GM04503 (cell line): ENCODE measurements at regions not wholly inside any gene's neighbourhood (a gene's known extent, or its start where the extent isn't known, plus 50 kb on each side); places are given as distances from the start of the nearest gene placed in this dataset.
"Not testable (repeated sequence)": the region's sequence is repeated elsewhere in the genome, so short reads cannot be mapped to it uniquely, and the experiment has no call there.

ENCODE experiments used
- DNase-seq: peaks from one replicate; pipeline ENCODE4 v3.0.0-alpha.2; 2012; ENCODE audit warnings: low read depth

DNA sequence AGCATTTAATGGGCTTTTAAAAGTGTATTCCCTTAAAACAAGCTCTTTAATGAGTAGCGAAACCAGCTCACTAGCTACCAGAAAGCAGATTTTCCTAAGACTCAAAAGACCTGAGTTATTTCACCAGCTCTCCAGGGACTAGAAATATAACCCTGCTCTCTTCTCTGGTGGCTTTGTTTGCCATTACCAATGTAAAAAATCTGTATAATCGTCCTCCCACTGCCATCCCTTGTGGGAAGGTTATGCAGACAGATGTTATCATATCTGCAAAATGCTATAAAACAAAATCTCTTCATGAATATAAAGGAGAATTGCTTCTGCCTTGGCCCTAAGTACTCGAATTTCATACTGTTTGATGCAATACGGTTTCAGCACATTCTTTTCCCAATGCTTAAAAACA lies 335.2 kb downstream of the NUP35 start:
- no peak for DNase-seq

DNA sequence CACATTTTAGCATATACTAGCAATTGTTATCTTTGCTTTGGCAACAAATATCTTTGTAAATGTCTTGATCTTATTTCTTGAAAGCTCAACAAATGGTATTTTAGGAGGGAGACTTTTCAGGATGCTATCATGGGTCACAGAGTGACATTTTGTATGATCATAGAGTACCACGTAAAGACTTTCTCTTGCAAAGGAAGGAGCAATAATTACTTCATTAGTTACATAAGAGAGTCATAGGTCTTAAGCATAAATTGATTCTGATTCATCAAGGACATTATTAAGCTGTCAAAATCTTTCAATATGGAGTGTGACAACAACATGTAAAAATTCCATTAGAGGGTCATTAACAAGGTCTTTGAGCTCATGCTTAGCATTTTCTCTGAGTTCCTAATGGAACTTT lies 339.6 kb downstream of the NUP35 start:
- DNase-seq: no peak

DNA sequence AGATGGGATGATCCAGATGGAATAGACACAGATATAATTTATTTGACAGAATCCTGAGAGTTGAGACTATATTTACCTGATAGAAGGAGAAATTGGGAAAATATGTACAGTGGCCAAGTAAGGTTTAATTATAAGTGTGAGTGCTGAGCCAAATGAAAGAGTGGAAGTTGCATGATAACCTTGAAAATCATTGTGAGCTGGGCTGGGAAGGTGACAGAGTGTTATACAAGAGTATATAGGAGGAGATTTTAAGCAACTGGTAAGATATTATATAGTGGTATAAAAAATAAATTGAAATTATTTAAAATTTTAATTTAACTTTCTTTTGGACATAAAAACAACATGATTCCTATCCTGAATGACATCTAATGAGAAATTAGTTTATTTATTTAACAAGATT lies 340.8 kb downstream of the NUP35 start:
- DNase-seq: no peak

GRCh38 chr2:183474912-183475695 lies 350.9 kb downstream of the NUP35 start:
- DNase-seq: no peak

DNA sequence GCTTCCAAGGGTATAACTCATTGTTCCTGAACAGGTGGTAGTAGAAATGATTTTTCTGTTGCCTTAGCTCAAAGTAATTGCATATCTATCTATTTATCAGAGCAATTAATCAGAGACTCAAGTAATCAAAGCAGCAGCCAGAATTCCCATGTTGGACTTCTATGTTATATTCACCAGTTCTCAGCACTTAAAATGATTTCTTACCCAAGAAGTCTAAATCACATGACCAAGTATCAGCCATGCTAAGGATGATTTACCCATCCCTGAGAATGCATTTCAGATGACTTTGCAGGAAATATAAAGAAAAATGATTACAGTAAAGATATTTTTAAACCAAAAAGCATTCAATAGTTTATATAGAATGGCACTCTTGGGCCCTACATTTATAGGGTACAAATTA lies 352.2 kb downstream of the NUP35 start:
- no peak for DNase-seq

DNA sequence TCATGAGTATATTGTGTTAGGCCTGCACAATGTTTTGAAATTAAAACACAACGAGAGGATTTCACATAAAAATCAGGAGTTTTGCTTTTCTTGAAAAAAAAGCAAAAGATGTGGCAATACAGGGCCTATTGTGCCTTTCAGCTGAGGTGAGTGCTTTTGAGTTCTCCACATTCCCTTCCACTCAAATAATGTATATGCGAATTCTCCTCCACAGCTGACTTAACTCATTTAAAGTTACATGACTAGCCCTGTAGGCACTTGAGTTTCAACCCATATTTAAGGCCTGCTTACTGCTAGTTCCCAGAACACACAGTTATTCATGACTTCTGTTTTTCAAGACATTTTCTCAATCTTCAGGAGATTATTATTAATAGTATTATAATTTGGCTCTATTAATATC lies 353.1 kb downstream of the NUP35 start:
- DNase-seq: no peak

DNA sequence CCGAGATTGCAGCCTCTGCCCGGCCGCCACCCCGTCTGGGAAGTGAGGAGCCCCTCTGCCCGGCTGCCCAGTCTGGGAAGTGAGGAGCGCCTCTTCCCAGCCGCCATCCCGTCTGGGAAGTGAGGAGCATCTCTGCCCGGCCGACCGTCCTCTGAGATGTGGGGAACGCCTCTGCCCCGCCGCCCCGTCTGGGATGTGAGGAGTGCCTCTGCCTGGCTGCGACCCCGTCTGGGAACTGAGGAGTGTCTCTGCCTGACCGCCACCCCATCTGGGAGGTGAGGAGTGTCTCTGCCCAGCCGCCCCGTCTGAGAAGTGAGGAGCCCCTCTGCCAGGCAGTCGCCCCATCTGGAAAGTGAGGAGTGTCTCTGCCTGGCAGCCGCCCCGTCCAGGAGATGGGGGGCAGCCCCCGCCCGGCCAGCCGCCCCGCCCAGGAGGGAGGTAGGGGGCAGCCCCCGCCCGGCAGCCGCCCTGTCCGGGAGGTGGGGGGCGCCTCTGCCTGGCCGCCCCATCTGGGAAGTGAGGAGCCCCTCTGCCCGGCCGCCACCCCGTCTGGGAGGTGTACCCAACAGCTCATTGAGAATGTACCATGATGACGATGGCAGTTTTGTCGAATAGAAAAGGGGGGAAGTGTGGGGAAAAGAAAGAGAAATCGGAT lies 354.8 kb downstream of the NUP35 start:
- DNase-seq: not testable (repeated sequence)

DNA sequence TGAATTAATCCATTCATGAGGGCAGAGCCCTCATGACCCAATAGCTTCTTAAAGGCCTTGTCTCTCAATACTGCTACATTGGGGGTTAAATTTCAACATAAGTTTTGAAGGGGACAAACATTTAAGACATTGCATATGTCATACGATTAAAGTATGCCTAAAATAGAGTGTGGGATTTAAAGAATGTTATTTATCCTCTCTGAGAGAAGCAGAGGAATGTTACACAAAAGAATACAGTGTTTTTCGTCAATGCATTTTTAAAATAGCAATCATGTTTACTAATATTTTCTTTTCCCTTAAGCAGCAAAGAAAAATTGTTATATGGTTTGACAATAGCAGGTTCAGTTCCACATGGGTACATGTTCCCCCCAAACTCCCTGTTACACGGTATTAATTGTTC lies 363.1 kb downstream of the NUP35 start:
- DNase-seq: no peak

GRCh38 chr2:183488421-183488820 lies 364.2 kb downstream of the NUP35 start:
- no peak for DNase-seq

GRCh38 chr2:183490489-183490888 lies 366.2 kb downstream of the NUP35 start:
- DNase-seq: no peak

- DNase-seq: no peak
Measured at GRCh38 chr2:183490914-183491313, 366.7 kb downstream of the NUP35 start.

GRCh38 chr2:183493040-183493439 lies 368.8 kb downstream of the NUP35 start:
- no peak for DNase-seq

DNA sequence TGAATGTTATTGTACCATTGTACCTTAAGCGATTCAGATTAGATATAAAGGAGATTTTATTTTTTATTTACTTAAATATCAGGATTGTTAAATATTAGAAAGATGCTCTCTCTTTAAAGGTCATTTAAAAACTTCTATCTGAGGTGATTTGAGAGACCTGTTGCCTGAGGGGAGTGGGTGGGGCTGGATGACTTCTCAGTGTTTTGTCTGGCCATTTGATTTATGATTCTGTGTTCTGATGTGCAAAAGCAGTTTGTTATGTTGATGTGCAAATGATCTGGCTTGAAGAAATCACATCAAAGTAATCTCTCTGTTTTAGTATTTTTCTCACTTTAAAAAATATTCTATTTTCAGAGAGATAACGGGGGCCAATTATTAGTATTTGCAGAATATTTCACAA lies 370.8 kb downstream of the NUP35 start:
- DNase-seq: no peak

GRCh38 chr2:183495589-183496267 lies 371.5 kb downstream of the NUP35 start:
- DNase-seq: no peak

- DNase-seq: no peak
Measured at GRCh38 chr2:183497861-183498260, 373.6 kb downstream of the NUP35 start.

- DNase-seq: no peak
Measured at GRCh38 chr2:183505911-183506310, 381.7 kb downstream of the NUP35 start.

DNA sequence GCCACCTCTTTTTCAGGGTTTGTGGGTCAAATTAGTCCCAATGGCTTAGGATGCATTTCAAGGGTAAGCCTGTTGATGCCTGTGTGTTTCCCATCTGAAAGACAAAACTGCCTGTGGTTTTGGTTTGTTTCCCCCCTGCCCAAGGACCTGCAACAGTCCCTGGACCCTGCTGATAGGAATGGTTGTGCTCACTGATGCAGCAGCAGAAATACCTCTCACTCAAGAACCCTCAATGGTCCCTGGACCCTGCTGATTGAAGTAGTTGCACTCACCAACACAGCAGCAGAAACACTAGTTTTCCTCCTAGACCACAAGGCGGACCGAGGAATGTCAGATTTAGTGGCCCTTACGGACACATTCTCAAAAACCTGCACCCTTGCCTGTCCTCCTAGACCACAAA lies 386.9 kb downstream of the NUP35 start:
- no peak for DNase-seq

- DNase-seq: no peak
Measured at GRCh38 chr2:183519371-183520056, 395.3 kb downstream of the NUP35 start.

- DNase-seq: no peak
Measured at GRCh38 chr2:183521911-183522310, 397.7 kb downstream of the NUP35 start.

DNA sequence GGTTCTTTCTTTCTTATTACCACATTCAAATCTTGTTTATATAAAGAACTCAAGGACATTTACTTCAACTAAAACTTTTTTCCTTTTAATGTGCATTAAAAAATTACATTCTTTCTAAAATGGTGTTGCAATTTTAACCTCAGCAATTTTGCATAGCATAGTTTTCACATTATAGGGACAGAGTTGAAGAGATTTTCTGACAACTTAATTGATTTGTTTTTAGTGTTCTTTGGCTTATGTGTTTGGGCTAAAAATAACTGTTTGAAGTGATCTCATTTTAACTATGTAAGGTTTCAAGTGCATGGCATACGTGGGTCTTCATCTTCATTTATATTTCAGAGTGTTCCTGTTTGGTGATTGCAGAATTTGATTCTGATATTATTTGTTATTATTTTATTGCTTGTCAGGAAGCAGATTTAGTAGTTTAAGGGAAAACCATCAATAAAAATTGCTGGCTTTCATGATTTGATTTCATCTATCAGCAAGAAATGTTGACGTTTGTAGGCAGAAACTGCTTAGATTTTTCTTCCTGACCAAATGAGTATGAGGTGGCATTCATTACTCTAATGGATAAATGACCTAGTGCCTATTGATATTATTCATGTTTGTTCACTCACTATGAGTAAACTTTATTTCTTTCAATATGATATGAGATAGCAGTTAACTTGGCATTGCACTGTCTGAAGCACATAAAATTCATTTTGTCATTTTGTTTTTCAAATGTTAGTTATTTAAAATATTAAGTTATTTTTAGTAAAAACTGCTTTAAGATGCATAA lies 398.4 kb downstream of the NUP35 start:
- DNase-seq: no peak

GRCh38 chr2:183530333-183530901 lies 406.2 kb downstream of the NUP35 start:
- no peak for DNase-seq

GRCh38 chr2:183532514-183532913 lies 408.3 kb downstream of the NUP35 start:
- DNase-seq: no peak
